ENCODE measurements at regions not wholly inside any gene's neighbourhood (a gene's known extent, or its start where the extent isn't known, plus 50 kb on each side); places are given as distances from the start of the nearest gene placed in this dataset.

DNA sequence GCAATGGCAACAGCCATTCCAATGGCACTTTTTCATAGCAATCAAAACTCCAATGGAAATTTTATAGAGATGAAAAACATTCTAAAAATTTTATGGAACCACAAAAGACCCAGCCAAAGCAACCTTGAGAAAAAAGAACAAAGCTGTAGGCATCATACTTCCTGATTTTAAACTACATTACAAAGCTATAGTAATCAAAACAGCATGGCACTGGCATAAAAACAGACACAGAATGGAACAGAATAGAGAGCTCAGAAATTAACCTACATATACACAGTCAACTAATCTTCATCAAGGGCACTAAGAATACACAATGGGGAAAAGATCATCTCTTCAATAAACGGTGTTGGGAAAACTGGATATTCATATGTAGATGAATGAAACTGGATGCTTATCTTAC is 401.5 kb downstream of the NPHP4 start:
- TF ChIP-seq, protein P1, sequence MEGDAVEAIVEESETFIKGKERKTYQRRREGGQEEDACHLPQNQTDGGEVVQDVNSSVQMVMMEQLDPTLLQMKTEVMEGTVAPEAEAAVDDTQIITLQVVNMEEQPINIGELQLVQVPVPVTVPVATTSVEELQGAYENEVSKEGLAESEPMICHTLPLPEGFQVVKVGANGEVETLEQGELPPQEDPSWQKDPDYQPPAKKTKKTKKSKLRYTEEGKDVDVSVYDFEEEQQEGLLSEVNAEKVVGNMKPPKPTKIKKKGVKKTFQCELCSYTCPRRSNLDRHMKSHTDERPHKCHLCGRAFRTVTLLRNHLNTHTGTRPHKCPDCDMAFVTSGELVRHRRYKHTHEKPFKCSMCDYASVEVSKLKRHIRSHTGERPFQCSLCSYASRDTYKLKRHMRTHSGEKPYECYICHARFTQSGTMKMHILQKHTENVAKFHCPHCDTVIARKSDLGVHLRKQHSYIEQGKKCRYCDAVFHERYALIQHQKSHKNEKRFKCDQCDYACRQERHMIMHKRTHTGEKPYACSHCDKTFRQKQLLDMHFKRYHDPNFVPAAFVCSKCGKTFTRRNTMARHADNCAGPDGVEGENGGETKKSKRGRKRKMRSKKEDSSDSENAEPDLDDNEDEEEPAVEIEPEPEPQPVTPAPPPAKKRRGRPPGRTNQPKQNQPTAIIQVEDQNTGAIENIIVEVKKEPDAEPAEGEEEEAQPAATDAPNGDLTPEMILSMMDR (IDR thresholded peaks at IDR 0.05; ENCODE audit: insufficient read depth, low read depth, low read length, missing control alignments) = no peak
- DNase-seq (ENCODE audit: low read depth) = no peak
- no peak overlapping the region for H3K4me3 ChIP-seq (ENCODE audit: low read length)

DNA sequence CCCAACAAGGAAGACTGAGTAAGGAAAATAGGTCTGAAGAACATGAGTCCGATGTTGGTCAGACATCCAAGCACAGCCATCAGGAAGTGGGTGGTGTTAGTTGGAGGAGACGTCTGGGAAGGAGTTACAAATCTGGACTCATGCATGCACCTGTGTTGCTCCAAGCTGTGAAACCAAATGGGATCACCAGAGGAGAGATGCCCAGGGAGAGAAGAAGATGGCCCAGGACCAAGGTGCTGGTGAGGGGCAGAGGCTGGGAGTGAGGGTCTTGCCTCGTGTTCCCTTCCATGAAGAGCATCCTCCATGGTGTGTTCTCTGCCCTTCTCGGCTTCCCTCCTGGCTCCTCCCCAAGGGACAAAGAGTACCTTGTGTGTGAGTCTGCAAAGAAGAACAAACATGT is 405.6 kb downstream of the NPHP4 start:
- no peak overlapping the region for H3K4me3 ChIP-seq (ENCODE audit: low read length)
- TF ChIP-seq, protein P1 (IDR thresholded peaks at IDR 0.05; ENCODE audit: insufficient read depth, low read depth, low read length, missing control alignments) = no peak
- DNase-seq (ENCODE audit: low read depth) = no peak

DNA sequence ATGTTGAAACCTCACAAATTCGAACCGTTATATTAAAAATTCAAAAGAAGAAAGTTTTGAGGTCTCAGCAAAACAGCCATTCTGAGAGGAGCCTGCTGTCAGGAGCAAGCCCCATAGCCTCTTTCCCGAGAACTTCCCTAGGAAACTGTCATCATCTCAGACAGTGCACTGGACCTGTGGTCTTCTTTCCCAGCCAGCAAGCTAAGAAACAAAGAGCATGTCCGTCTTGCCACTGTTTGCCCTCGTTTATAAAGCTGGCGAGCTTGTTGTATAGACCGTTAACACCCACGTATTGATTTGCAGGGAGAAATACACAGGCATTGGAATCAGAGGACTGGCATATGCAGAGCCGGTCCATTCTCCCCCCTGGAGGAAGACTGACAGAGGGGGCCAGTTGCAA is 407.0 kb downstream of the NPHP4 start:
- DNase-seq (ENCODE audit: low read depth) = no peak
- H3K4me3 ChIP-seq (ENCODE audit: low read length) = no peak overlapping the region
- TF ChIP-seq, protein P1 (IDR thresholded peaks at IDR 0.05; ENCODE audit: insufficient read depth, low read depth, low read length, missing control alignments) = no peak

DNA sequence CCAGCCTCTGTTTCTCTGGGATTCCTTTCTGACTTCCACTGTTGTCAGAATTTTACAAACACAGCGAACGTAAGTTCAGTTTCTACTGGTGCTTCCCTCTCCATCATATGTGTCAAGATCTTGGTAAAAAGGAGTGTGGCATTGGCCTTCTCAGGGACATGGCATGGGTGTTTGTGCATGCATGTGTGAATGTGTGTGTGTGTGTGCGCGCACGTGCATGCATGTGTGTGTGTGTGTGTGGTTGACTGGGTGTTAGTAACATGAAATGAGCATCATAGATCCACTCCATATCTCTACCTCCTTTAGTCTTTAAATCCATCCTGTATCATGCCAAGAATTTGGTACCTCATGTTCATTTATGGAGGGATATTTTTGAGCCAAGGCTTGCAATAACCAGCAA is 411.3 kb downstream of the NPHP4 start:
- TF ChIP-seq, protein P1 (IDR thresholded peaks at IDR 0.05; ENCODE audit: insufficient read depth, low read depth, low read length, missing control alignments) = no peak
- H3K4me3 ChIP-seq (ENCODE audit: low read length) = no peak overlapping the region
- DNase-seq (ENCODE audit: low read depth) = no peak

DNA sequence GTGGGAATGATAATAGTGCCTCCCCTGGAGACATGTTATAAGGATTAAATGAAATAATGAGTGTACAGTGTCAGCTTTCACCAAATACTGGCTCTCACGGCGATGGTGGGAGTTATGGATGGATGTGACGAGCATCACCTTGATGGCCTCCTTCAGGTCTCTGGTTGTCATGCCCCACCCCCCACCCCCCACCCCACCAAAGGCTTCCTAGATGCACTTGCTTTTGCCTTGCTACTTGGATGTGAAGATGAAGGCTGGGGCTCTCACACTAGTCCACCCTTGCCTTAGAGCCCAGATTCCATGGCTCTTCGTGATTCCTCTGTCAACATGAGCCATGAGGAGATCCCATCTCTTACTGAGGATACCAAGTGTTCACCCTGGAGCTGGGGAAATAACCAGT is 412.3 kb downstream of the NPHP4 start:
- H3K4me3 ChIP-seq (ENCODE audit: low read length) = no peak overlapping the region
- TF ChIP-seq, protein P1 (IDR thresholded peaks at IDR 0.05; ENCODE audit: insufficient read depth, low read depth, low read length, missing control alignments) = no peak
- DNase-seq (ENCODE audit: low read depth) = no peak

DNA sequence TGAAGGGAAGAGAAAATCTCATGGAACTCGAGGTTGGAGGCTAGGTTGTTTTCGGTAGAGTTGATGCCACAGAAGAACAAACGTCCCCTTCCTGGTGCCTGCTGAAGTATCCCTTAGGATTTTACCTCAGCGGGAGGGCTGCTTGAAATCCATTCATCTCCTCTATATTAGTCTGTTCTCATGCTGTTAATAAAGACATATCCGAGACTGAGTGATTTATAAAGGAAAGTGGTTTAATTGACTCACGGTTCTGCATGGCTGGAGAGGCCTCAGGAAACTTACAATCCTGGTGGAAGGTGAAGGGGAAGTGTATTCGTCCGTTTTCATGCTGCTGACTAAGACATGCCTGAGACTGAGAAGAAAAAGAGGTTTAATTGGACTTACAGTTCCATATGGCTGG is 413.5 kb downstream of the NPHP4 start:
- no peak overlapping the region for H3K4me3 ChIP-seq (ENCODE audit: low read length)
- no peak for DNase-seq (ENCODE audit: low read depth)
- TF ChIP-seq, protein P1 (IDR thresholded peaks at IDR 0.05; ENCODE audit: insufficient read depth, low read depth, low read length, missing control alignments) = no peak

DNA sequence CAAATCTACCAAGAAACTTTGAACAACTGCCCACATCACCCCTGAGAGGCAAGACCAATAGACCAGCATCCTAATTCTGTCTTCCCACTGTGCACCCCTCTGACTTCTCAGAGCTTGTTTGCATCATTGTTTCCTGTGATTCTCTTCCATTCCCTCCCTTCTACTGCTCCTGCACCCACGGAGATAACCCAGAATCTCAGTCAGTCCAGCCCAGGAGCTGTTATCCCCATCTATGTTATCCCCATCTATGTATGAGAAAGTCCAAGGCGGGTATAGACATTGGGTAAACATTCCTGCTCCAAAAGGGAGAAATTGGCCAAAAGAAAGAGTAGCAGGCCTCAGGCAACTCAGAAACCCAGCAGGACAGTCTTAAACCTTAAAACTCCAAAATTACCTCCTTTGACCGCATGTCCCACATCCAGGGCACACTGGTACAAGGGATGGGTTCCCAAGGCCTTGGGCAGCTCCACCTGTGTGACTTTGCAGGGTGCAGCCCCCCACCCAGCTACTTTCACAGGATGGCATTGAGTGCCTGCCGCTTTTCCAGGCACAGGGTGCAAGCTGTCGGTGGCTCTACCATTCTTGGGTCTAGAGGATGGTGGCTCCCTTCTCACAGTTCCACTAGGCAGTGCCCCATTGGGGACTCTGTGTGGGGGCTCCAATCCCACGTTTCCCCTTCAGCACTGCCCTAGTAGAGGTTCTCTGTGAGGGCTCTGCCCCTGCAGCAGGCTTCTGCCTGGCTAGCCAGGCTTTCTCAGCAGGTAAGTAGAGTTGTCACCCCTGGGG is 414.8 kb downstream of the NPHP4 start:
- H3K4me3 ChIP-seq (ENCODE audit: low read length) = no peak overlapping the region
- TF ChIP-seq, protein P1 (IDR thresholded peaks at IDR 0.05; ENCODE audit: insufficient read depth, low read depth, low read length, missing control alignments) = no peak
- DNase-seq (ENCODE audit: low read depth) = no peak
